ENCODE measurements at regions not wholly inside any gene's neighbourhood (a gene's known extent, or its start where the extent isn't known, plus 50 kb on each side); places are given as distances from the start of the nearest gene placed in this dataset.

- no peak for TF ChIP-seq POLR2AphosphoS5 (IDR thresholded peaks at IDR 0.05)
- TF ChIP-seq CTCF (IDR thresholded peaks at IDR 0.05) = no peak
- TF ChIP-seq POLR2A (IDR thresholded peaks at IDR 0.05) = no peak
Measured at GRCh38 chr14:55773312-55773711, 193.3 kb downstream of the KTN1 start.
